ENCODE measurements at regions not wholly inside any gene's neighbourhood (a gene's known extent, or its start where the extent isn't known, plus 50 kb on each side); places are given as distances from the start of the nearest gene placed in this dataset.

- TF ChIP-seq, protein P1, sequence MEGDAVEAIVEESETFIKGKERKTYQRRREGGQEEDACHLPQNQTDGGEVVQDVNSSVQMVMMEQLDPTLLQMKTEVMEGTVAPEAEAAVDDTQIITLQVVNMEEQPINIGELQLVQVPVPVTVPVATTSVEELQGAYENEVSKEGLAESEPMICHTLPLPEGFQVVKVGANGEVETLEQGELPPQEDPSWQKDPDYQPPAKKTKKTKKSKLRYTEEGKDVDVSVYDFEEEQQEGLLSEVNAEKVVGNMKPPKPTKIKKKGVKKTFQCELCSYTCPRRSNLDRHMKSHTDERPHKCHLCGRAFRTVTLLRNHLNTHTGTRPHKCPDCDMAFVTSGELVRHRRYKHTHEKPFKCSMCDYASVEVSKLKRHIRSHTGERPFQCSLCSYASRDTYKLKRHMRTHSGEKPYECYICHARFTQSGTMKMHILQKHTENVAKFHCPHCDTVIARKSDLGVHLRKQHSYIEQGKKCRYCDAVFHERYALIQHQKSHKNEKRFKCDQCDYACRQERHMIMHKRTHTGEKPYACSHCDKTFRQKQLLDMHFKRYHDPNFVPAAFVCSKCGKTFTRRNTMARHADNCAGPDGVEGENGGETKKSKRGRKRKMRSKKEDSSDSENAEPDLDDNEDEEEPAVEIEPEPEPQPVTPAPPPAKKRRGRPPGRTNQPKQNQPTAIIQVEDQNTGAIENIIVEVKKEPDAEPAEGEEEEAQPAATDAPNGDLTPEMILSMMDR (IDR thresholded peaks at IDR 0.05): no peak
- TF ChIP-seq POLR2A (IDR thresholded peaks at IDR 0.05; ENCODE audit: low read depth) (no peak), EP300 (IDR thresholded peaks at IDR 0.05) (no peak), POLR2AphosphoS5 (IDR thresholded peaks at IDR 0.05) (no peak)
Measured at GRCh38 chr7:90081621-90082020, 72.6 kb upstream of the STEAP1 start.

Data from esophagus muscularis mucosa (tissue), 4 donors.